ENCODE measurements at regions not wholly inside any gene's neighbourhood (a gene's known extent, or its start where the extent isn't known, plus 50 kb on each side); places are given as distances from the start of the nearest gene placed in this dataset.

DNA sequence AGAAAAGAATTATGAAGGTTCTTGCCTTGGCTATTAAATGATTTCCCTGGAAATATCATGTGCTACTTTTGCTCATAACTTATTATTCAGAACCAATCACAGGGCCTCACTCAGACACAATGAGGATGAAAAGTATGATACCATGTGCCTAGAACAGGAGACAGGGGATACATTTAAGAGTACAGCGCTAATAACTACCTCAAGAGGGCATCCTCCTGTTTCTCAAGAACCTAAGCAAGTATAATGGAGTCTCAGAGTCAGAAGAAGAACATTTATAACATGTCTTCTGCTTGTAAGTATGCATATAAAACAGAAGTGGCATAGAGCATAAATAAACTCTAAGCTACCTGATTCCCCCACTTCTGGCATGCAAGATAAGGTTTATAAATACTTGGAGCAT, 125.4 kb upstream of the MME start:
- peaks cover 4 to 7% of the 10 kb centered on the region in 2 donors for H3K4me1 ChIP-seq
- peak; percentile 72 to 85 for ATAC-seq
- no peak overlapping the region for H3K27ac ChIP-seq
- intact Hi-C loops (cut with DNase I; ENCODE audit: low total_unique reads) (loop anchor here (2.0 to 10.0 kb wide), 3 partner anchors 128 to 370 kb away; partner anchors contain the start of gene MME), in situ Hi-C loops (cut with MboI; ENCODE audit: low sequenced_read_pairs in 4 of 4) (loop anchor here in 3 of 4 donors (5.0 to 25.0 kb wide), 3 partner anchors 358 to 383 kb away; no protein-coding TSS in a partner anchor)
- H3K36me3 ChIP-seq, result no peaks in the 10 kb centered on the region
- H3K9me3 ChIP-seq, result peaks cover 0 to 5% (median 0%) of the 10 kb centered on the region in 3 donors
- TF ChIP-seq, protein P1, sequence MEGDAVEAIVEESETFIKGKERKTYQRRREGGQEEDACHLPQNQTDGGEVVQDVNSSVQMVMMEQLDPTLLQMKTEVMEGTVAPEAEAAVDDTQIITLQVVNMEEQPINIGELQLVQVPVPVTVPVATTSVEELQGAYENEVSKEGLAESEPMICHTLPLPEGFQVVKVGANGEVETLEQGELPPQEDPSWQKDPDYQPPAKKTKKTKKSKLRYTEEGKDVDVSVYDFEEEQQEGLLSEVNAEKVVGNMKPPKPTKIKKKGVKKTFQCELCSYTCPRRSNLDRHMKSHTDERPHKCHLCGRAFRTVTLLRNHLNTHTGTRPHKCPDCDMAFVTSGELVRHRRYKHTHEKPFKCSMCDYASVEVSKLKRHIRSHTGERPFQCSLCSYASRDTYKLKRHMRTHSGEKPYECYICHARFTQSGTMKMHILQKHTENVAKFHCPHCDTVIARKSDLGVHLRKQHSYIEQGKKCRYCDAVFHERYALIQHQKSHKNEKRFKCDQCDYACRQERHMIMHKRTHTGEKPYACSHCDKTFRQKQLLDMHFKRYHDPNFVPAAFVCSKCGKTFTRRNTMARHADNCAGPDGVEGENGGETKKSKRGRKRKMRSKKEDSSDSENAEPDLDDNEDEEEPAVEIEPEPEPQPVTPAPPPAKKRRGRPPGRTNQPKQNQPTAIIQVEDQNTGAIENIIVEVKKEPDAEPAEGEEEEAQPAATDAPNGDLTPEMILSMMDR (IDR thresholded peaks at IDR 0.05 in 4 of 5, conservative IDR thresholded peaks at IDR 0.05 in 1 of 5), result peak in 3 of 5 experiments; percentile 17 to 43 (median 20)
- no peak for TF ChIP-seq POLR2A (IDR thresholded peaks at IDR 0.05)
- no peaks in the 10 kb centered on the region for H3K27me3 ChIP-seq
- H3K4me3 ChIP-seq, result no peak overlapping the region
- no peak for DNase-seq

DNA sequence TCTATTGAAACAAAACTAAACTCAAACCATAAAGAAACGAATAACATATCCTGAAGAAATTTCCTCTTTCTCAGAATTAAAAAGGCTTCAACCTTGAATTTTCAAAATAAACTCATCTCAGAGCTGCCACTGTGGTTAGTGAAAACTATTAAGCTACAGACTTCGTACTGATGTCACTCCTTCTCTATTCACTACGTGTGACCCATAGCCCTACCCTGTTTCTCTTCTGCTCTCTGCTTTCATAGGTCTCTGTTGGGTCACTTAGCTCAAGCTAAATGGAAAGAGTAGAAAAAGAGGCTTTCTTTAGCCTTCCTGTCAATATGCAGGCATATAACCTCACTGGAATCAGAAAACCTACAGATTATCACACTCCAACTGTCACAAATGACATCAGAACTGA, 126.6 kb upstream of the MME start:
- H3K36me3 ChIP-seq, result no peaks in the 10 kb centered on the region
- intact Hi-C loops (cut with DNase I; ENCODE audit: low total_unique reads), result loop anchor here (10.0 kb wide), 1 partner anchor 231 kb away; no protein-coding TSS in a partner anchor

DNA sequence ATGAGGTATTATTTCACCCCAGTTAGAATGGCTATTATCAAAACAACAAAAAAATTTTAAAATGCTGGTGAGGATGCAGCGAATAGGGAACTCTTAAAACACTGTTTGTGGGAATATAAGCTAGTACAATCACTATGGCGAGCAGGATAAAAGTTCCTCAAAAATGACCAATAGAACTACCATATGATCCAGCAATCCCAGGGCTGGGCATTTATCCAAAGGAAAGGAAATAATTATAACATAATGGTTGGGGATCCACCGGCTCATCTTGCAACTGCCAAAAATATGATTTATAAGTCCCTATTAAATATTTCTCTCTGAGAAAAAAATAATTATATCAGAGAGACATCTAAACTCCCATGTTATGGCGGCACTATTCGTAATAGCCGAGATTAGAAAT, 127.6 kb upstream of the MME start:
- no peak for DNase-seq
- intact Hi-C loops (cut with DNase I; ENCODE audit: low total_unique reads), result loop anchor here (10.0 kb wide), 1 partner anchor 232 kb away; no protein-coding TSS in a partner anchor
- peaks cover 4 to 7% of the 10 kb centered on the region in 2 donors for H3K4me1 ChIP-seq
- H3K36me3 ChIP-seq, result no peaks in the 10 kb centered on the region
- peaks cover 0 to 5% (median 0%) of the 10 kb centered on the region in 3 donors for H3K9me3 ChIP-seq
- ATAC-seq, result no peak
- no peak overlapping the region for H3K4me3 ChIP-seq
- H3K27ac ChIP-seq, result no peak overlapping the region
- no peaks in the 10 kb centered on the region for H3K27me3 ChIP-seq
- TF ChIP-seq, protein P1 (IDR thresholded peaks at IDR 0.05 in 4 of 5, conservative IDR thresholded peaks at IDR 0.05 in 1 of 5), result no peak
- no peak for TF ChIP-seq POLR2A (IDR thresholded peaks at IDR 0.05)
- in situ Hi-C loops (cut with MboI; ENCODE audit: low sequenced_read_pairs in 4 of 4), result loop anchor here in 3 of 4 donors (5.0 to 25.0 kb wide), 3 partner anchors 360 to 385 kb away; no protein-coding TSS in a partner anchor

More for the DNA sequence above, 126.6 kb upstream of the MME start:
- TF ChIP-seq POLR2A (IDR thresholded peaks at IDR 0.05), result no peak
- Histone ChIP-seq H3K9me3 (peaks cover 0 to 5% (median 0%) of the 10 kb centered on the region in 3 donors), H3K4me1 (peaks cover 4 to 7% of the 10 kb centered on the region in 2 donors), H3K27me3 (no peaks in the 10 kb centered on the region), H3K4me3 (no peak overlapping the region), H3K27ac (no peak overlapping the region)
- ATAC-seq (no peak), DNase-seq (no peak)
- in situ Hi-C loops (cut with MboI; ENCODE audit: low sequenced_read_pairs in 4 of 4), result loop anchor here in 3 of 4 donors (5.0 to 25.0 kb wide), 3 partner anchors 359 to 384 kb away; no protein-coding TSS in a partner anchor

DNA sequence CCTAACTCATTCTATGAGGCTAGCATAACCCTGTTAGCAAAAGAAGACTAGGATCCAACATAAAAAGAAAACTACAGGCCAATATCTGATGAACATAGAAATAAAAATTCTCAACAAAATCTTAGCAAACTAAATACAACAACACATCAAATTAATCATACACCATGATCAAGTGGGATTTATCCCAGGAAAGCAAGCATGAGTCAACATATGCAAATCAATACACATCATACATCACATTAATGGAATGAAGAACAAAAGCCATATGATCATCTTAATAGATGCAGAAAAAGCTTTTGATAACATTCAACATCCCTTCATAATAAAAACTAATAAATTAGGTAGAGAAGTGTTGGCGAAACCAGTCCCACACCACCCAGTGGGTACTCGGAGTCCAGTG, 136.1 kb upstream of the MME start:
- TF ChIP-seq, protein P1 (IDR thresholded peaks at IDR 0.05 in 4 of 5, conservative IDR thresholded peaks at IDR 0.05 in 1 of 5), result no peak
- no peak for TF ChIP-seq POLR2A (IDR thresholded peaks at IDR 0.05)
- in situ Hi-C loops (cut with MboI; ENCODE audit: low sequenced_read_pairs in 4 of 4) (no loop called here), intact Hi-C loops (cut with DNase I; ENCODE audit: low total_unique reads) (no loop called here)
- Histone ChIP-seq H3K9me3 (no peaks in the 10 kb centered on the region), H3K4me3 (no peak overlapping the region), H3K27ac (no peak overlapping the region), H3K4me1 (no peaks in the 10 kb centered on the region), H3K36me3 (no peaks in the 10 kb centered on the region), H3K27me3 (no peaks in the 10 kb centered on the region)
- DNase-seq, result no peak
- ATAC-seq, result no peak

DNA sequence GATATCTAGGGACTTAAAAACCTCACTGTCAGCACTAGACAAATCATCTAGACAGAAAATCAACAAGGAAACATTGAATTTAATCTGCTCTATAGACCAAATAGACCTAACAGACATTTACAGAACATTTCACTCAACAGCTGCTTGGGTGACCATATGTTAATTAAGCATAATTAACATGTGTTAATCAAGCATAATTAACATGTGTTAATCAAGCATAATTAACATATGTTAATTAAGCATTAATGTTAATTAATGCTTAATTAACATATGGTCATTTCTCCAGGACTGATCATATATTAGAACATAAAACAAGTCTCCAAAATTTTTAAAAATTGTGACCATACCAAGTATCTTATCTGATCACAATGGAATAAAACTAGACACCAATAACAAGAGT, 137.3 kb upstream of the MME start:
- no peak for ATAC-seq
- no peak for DNase-seq
- Histone ChIP-seq H3K36me3 (no peaks in the 10 kb centered on the region), H3K27ac (no peak overlapping the region), H3K4me1 (no peaks in the 10 kb centered on the region), H3K9me3 (no peaks in the 10 kb centered on the region), H3K4me3 (no peak overlapping the region), H3K27me3 (no peaks in the 10 kb centered on the region)
- in situ Hi-C loops (cut with MboI; ENCODE audit: low sequenced_read_pairs in 4 of 4) (no loop called here), intact Hi-C loops (cut with DNase I; ENCODE audit: low total_unique reads) (no loop called here)
- TF ChIP-seq POLR2A (IDR thresholded peaks at IDR 0.05), result no peak
- TF ChIP-seq, protein P1 (IDR thresholded peaks at IDR 0.05 in 4 of 5, conservative IDR thresholded peaks at IDR 0.05 in 1 of 5), result no peak
